ENCODE measurements at regions not wholly inside any gene's neighbourhood (a gene's known extent, or its start where the extent isn't known, plus 50 kb on each side); places are given as distances from the start of the nearest gene placed in this dataset.

GRCh38 chrX:43525901-43526610 is 130.0 kb upstream of the MAOA start:
- DNase-seq, result no peak

DNA sequence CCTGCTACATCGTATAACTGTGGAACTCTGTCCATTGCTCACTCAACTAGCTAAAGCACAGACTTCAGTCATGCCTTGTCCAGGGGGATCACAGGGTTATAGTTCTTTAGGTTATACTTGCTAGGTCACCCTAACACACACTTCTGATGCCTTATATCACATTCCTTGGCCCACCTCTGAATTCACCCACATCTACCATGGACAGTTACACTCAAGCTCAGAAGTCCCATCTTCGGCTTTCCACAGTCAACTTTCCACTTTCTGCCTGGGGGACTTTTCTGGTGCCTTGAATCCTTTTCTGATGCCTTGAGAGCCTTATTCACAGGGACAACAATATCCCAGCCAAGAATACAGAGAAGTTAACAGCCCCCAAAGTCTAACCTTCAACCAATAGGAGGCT is 129.2 kb upstream of the MAOA start:
- no peak for DNase-seq

DNA sequence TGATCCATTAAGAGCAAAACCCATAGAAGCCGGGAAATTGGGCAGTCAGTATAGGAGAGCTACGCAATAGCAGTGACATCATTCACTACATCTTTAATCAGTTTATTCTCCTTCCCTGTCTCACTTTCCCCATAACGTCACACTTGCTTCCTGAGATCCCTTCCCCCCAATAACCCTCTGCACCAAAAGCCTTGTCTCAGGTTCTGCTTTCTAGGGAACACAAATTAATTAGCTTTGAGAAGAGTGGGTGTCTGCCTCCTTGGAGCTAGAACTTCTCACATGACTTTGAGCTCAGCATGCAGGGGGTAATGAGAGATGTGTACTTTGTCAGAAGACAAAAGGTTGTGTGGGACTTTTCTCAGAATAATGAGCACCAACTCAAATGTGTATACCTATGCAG is 128.3 kb upstream of the MAOA start:
- DNase-seq, result no peak

DNA sequence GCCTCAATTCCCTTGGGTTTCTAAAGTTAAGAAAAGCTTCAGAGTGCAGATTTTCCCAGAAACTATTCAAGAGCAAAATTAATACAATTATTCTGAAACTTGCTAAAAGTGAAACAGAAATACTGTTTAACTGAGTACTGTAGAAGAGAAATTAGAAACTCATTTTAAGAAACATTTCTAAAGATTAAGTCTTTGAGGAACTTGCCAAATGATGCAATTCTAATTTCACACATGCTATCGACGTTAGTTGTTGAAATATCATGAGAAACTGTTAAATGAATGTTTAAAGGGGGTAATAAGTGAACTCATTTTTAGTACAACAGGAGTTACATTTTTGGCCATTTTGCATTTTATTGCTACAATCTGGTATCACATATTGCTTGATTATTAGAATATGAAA is 125.3 kb upstream of the MAOA start:
- no peak for DNase-seq

DNA sequence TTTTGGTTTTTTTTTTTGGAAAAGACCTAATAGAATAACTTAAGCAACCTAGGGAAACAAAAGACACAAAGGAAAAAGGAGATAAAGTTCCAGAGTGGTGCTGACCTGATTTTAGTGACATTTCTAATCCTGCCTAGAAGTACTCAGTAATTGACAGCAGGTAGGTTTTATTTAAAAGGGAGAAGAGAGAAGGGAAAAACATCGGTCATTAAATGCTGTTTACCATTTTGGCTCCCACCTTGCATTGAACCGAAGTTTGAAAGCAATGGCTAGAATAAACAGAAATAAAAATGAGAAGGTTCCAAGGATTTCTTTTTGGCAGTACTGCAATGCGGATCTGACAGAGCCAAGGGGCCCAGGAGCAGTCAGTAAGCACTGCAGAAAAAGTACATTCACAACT is 115.8 kb upstream of the MAOA start:
- DNase-seq, result no peak

DNA sequence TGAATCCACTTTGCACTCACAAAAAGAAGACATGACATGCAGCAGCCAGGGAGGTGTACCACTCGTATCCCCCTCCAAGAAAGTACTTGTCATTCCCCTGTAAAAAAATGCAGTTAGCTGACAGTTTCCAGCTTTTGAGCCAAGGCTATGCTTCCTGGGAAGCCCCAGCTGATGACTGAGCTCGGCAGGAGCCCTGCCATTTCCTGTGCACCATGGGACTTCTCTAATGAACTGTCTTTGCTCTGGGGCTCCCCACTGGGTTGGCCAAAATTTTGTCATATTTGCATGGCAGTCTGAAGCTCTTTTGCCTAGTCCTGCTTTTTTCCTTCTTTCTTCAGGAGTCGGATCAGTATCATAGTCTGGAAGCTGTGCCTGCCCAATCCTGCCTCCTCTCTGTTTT is 104.5 kb upstream of the MAOA start:
- DNase-seq, result no peak

- no peak for DNase-seq
These were observed 103.9 kb upstream of the MAOA start for GRCh38 chrX:43552156-43552555.

- no peak for DNase-seq
These were observed 103.4 kb upstream of the MAOA start for GRCh38 chrX:43552703-43553102.

DNA sequence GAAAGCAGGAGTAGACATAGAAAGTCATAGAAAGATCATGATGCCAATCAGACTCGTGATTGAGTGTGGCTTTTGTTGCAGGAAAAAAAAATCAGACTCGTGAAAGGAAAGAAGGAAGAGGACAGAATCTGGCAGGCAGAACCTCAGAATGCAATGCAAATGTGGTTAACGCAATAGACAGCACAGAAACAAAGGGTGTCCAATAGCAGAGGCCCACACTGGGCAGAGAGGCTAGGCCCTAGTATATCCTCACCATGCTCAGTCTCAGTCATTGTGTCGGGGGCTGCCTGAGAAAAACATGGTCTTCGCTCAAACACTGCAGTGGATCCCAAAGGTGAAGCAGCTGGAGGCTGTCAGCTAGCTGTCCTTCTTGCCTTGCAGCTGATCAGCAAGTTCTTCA is 102.8 kb upstream of the MAOA start:
- no peak for DNase-seq

GRCh38 chrX:43556207-43556606 is 99.9 kb upstream of the MAOA start:
- DNase-seq, result no peak

DNA sequence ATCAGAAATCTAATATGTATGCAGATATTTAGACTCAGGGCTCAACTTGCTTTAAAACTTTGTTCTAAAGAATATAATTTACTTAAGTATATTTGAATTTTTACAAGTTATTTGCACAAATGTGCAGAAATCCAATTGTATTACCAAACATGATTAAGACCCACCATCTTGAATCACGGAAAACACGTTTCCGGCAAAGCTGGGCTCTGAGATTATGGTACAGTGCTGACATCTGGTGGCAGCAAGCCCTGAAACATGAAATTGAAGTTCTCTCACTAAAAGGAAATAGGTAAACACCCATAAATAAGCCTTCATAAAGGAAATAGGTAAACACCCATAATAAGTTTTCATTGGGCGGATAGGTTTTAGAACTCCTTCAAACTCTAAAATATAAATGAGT is 98.3 kb upstream of the MAOA start:
- DNase-seq, result peak; percentile 14

DNA sequence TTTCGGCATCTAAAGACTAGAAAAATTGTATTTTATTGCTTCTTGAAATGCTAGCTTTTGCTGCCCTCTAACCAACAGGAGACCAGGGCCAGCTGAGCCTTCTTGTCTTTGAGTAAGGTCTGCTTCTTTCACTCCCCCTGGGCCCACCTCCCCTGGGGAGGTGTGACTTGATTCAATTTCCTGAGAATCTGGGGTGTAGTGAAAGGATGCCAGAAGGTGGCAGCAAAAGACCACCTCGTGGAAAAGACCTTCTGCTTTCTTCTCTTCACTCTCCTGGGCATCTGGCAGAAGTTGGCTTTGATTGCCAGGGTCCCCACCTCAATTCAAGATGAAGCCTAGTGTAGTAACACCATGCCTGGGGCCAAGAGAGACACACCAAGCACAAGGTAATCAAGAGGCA is 96.5 kb upstream of the MAOA start:
- DNase-seq, result peak; percentile 1

- no peak for DNase-seq
These were observed 95.7 kb upstream of the MAOA start for GRCh38 chrX:43560247-43560946.

GRCh38 chrX:43562372-43562771 is 93.7 kb upstream of the MAOA start:
- no peak for DNase-seq

- no peak for DNase-seq
These were observed 91.1 kb upstream of the MAOA start for GRCh38 chrX:43564953-43565352.

- DNase-seq, result no peak
These were observed 89.9 kb upstream of the MAOA start for GRCh38 chrX:43566170-43566569.

GRCh38 chrX:43573441-43574015 is 82.6 kb upstream of the MAOA start:
- no peak for DNase-seq

DNA sequence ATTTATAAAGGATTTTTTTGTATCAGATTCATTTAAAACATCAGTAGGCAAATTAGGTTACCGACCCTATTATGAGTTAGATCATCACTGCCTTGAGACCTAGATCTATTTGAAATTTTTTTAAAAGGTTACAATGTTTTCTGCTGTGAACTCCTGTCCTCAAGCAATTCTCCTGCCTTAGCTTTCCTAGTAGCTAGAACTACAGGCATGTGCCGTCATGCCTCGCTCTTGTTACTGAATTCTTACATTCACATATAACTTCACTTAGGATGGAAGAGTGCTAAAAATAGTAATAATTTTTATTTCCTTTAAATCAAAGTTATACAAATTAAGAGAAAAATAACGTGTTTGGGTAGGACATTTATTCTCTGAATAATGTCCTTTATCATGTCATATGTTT is 75.5 kb upstream of the MAOA start:
- DNase-seq, result no peak

GRCh38 chrX:43581167-43581566 is 74.9 kb upstream of the MAOA start:
- DNase-seq, result no peak

GRCh38 chrX:43581888-43582539 is 74.1 kb upstream of the MAOA start:
- DNase-seq, result no peak

GRCh38 chrX:43582540-43582913 is 73.6 kb upstream of the MAOA start:
- DNase-seq, result no peak

- DNase-seq, result no peak
These were observed 70.2 kb upstream of the MAOA start for GRCh38 chrX:43585922-43586321.

- no peak for DNase-seq
These were observed 69.3 kb upstream of the MAOA start for GRCh38 chrX:43586830-43587229.

DNA sequence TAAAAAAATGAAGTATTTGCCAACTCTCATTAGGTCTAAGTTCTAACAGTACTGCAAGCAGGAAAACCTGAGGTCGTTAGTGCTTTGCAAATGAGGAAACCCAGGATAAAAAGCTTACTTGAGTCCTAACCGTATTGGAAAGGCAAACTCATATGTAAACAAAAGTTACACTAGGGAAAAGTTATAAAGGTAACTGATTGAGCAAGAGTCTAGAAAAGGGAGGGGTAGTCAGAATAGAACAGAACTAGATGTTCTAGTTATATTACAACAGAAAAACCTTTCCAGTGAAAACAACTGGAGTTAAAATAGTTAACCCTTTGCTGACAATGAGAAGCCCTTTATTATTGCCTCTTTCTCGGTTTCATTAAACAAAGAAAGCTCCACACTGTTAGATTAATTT is 66.4 kb upstream of the MAOA start:
- DNase-seq, result no peak

Measured in stimulated activated naive CD4-positive, alpha-beta T cell treated with Interleukin-2 at 50 U/mL for 16 hours (primary cell).